Neural cell (in vitro differentiated cells): ENCODE measurements at regions not wholly inside any gene's neighbourhood (a gene's known extent, or its start where the extent isn't known, plus 50 kb on each side); places are given as distances from the start of the nearest gene placed in this dataset.
A peak's percentile ranks its signal among the peaks of the same experiment; 100 is the strongest.

Experiments
- H2AFZ ChIP-seq: fragments of 200-600, 300-800 bp; sonication (generic), shearing (Covaris generic); 2 replicates; pipeline ENCODE4 v1.6.0; 2014; ENCODE audit warnings: low read depth, mild to moderate bottlenecking, antibody characterized with exemption, low read length, moderate library complexity
- H3F3A ChIP-seq: fragments of 200-600 bp; shearing (Covaris generic); 2 replicates; pipeline ENCODE4 v1.6.1; 2016; ENCODE audit warnings: mild to moderate bottlenecking, moderate library complexity, mixed read lengths, antibody characterized with exemption, low read length; ENCODE audit not compliant: insufficient read depth, poor library complexity, severe bottlenecking
- H3K27ac ChIP-seq: fragments of 200-600, 300-800 bp; sonication (generic), shearing (Covaris generic); 2 replicates; pipeline ENCODE4 v1.5.1; 2014; ENCODE audit warnings: mild to moderate bottlenecking, low read length, moderate library complexity
- H3K27me3 ChIP-seq: fragments of 300-800, 200-600 bp; sonication (generic), shearing (Covaris generic); 2 replicates; pipeline ENCODE4 v1.6.0; 2014; ENCODE audit warnings: mild to moderate bottlenecking, low read depth, low read length, moderate library complexity; ENCODE audit not compliant: insufficient read depth
- H3K36me3 ChIP-seq: fragments of 300-800, 200-600 bp; sonication (generic), shearing (Covaris generic); 2 replicates; pipeline ENCODE4 v1.5.1; 2014; ENCODE audit warnings: mild to moderate bottlenecking, antibody characterized with exemption, low read length, moderate library complexity; ENCODE audit not compliant: insufficient read depth
- H3K4me2 ChIP-seq: fragments of 300-800, 200-600 bp; sonication (generic), shearing (Covaris generic); 2 replicates; pipeline ENCODE4 v1.6.0; 2014; ENCODE audit warnings: mild to moderate bottlenecking, low read length
- H3K4me3 ChIP-seq: fragments of 300-800, 200-600 bp; sonication (generic), shearing (Covaris generic); 2 replicates; pipeline ENCODE4 v1.5.1; 2014; ENCODE audit warnings: mild to moderate bottlenecking, low read length, moderate library complexity
- H3K79me2 ChIP-seq: fragments of 200-600 bp; shearing (Covaris generic); replicated peaks from 2 replicates; pipeline ENCODE4 v1.6.0; 2014; ENCODE audit warnings: mild to moderate bottlenecking, low read length, moderate library complexity; ENCODE audit not compliant: insufficient read depth
- H3K9ac ChIP-seq: fragments of 300-800, 200-600 bp; sonication (generic), shearing (Covaris generic); 2 replicates; pipeline ENCODE4 v1.6.1; 2016; ENCODE audit warnings: mild to moderate bottlenecking, low read length, mixed read lengths
- H3K9me2 ChIP-seq: fragments of 200-600 bp; shearing (Covaris generic); 2 replicates; pipeline ENCODE4 v1.6.1; 2016; ENCODE audit warnings: mild to moderate bottlenecking, low read length, mixed read lengths; ENCODE audit not compliant: insufficient read depth
- H3K9me3 ChIP-seq: fragments of 200-600, 300-800 bp; sonication (generic), shearing (Covaris generic); 2 replicates; pipeline ENCODE4 v1.6.1; 2016; ENCODE audit warnings: mild to moderate bottlenecking, mixed run types, low read length, moderate library complexity, mixed read lengths
- H4K20me1 ChIP-seq: fragments of 200-600 bp; shearing (Covaris generic); 2 replicates; pipeline ENCODE4 v1.6.1; 2016; ENCODE audit warnings: mild to moderate bottlenecking, mixed run types; ENCODE audit not compliant: insufficient read depth
- EP300 ChIP-seq: fragments of 450-650 bp; conservative IDR thresholded peaks from 2 replicates; pipeline ENCODE4 v1.6.1; 2014; ENCODE audit warnings: antibody characterized with exemption, mild to moderate bottlenecking, moderate library complexity; ENCODE audit not compliant: poor library complexity, severe bottlenecking
- EZH2 ChIP-seq: fragments of 200-600, 300-800 bp; shearing (Covaris generic), sonication (generic); IDR thresholded peaks from 2 replicates; pipeline ENCODE4 v1.6.1; 2014; ENCODE audit warnings: antibody characterized with exemption, low read length, borderline replicate concordance, mild to moderate bottlenecking; ENCODE audit not compliant: insufficient read depth, poor library complexity, severe bottlenecking
- MXI1 ChIP-seq: fragments of 450-650 bp; conservative IDR thresholded peaks from 2 replicates; pipeline ENCODE4 v1.6.1; 2014; ENCODE audit warnings: antibody characterized with exemption, mild to moderate bottlenecking; ENCODE audit not compliant: poor library complexity, severe bottlenecking
- POLR2AphosphoS5 ChIP-seq: IDR thresholded peaks from 2 replicates; pipeline ENCODE4 v1.6.1; 2012
- RAD21 ChIP-seq: fragments of 450-650 bp; conservative IDR thresholded peaks from 2 replicates; pipeline ENCODE4 v1.6.1; 2014; ENCODE audit warnings: antibody characterized with exemption, mild to moderate bottlenecking, moderate library complexity
- SMC3 ChIP-seq: fragments of 450-650 bp; conservative IDR thresholded peaks from 2 replicates; pipeline ENCODE4 v1.6.1; 2014; ENCODE audit warnings: antibody characterized with exemption, mild to moderate bottlenecking, moderate library complexity; ENCODE audit not compliant: poor library complexity
- TAF1 ChIP-seq: IDR thresholded peaks from 2 replicates; pipeline ENCODE4 v1.6.1; 2012; ENCODE audit warnings: low read depth
- TF ChIP-seq, protein P1 (sequence below): IDR thresholded peaks from 2 replicates; pipeline ENCODE4 v1.6.1; 2012; ENCODE audit warnings: borderline replicate concordance
- TF ChIP-seq, protein P2 (sequence below): fragments of 450-650 bp; IDR thresholded peaks from 2 replicates; pipeline ENCODE4 v1.5.1; 2014; ENCODE audit warnings: antibody characterized with exemption, mild to moderate bottlenecking, moderate library complexity; ENCODE audit not compliant: poor library complexity, severe bottlenecking

DNA sequence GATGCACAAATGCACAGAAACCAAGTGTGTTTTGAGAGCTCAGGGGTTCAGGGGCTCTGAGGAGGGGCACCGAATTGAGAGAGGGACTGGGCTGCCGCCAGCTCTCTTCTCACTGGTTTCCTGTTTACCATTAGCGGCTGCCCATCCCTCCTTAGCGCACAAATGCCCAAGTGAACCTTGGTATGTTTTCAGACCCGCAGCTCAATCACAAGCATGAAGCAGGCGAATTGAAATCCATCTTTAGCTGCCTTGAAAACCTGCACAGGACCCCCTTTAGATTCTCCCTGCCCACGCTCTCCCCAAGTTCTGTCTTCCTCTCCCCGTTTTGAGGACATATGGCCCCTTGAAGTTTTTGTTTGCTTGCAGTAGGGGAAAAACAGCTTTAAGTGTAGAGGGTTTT is 61.1 kb upstream of the ACOT11 start:
- no peaks in the 10 kb centered on the region for H3K9me2 ChIP-seq
- TF ChIP-seq, protein P1, sequence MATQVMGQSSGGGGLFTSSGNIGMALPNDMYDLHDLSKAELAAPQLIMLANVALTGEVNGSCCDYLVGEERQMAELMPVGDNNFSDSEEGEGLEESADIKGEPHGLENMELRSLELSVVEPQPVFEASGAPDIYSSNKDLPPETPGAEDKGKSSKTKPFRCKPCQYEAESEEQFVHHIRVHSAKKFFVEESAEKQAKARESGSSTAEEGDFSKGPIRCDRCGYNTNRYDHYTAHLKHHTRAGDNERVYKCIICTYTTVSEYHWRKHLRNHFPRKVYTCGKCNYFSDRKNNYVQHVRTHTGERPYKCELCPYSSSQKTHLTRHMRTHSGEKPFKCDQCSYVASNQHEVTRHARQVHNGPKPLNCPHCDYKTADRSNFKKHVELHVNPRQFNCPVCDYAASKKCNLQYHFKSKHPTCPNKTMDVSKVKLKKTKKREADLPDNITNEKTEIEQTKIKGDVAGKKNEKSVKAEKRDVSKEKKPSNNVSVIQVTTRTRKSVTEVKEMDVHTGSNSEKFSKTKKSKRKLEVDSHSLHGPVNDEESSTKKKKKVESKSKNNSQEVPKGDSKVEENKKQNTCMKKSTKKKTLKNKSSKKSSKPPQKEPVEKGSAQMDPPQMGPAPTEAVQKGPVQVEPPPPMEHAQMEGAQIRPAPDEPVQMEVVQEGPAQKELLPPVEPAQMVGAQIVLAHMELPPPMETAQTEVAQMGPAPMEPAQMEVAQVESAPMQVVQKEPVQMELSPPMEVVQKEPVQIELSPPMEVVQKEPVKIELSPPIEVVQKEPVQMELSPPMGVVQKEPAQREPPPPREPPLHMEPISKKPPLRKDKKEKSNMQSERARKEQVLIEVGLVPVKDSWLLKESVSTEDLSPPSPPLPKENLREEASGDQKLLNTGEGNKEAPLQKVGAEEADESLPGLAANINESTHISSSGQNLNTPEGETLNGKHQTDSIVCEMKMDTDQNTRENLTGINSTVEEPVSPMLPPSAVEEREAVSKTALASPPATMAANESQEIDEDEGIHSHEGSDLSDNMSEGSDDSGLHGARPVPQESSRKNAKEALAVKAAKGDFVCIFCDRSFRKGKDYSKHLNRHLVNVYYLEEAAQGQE: no peak
- no peak for TF ChIP-seq TAF1
- no peak for TF ChIP-seq POLR2AphosphoS5
- no peak for TF ChIP-seq MXI1
- TF ChIP-seq RAD21: no peak
- H4K20me1 ChIP-seq: no peaks in the 10 kb centered on the region
- no peak overlapping the region for H3K4me3 ChIP-seq
- H3K9me3 ChIP-seq: no peaks in the 10 kb centered on the region
- no peak overlapping the region for H3K4me2 ChIP-seq
- no peaks in the 10 kb centered on the region for H3F3A ChIP-seq
- H2AFZ ChIP-seq: no peak overlapping the region
- no peaks in the 10 kb centered on the region for H3K27me3 ChIP-seq
- H3K36me3 ChIP-seq: no peaks in the 10 kb centered on the region
- H3K27ac ChIP-seq: peak overlapping the region; percentile 87
- no peaks in the 10 kb centered on the region for H3K79me2 ChIP-seq
- peak overlapping the region; percentile 69 for H3K9ac ChIP-seq

DNA sequence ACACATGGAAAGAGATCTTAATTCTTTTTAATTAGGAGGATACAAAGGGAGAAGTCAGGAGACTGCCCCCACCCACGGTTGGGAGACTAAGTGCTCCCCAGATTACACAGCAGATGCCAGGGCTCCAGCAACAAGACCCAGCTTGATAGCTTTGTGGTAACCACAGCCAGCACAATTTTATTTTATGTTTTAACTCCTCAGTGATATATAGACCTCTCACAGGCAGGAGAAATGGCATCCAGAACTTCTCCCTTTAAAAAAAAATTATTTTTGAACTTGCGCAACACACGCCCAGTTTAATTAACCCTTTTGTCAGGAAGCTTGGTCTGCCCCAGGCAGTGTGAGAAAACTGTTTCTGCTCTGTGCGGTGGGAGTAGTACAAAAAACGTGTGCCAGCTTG is 62.6 kb upstream of the ACOT11 start:
- H3K79me2 ChIP-seq: no peaks in the 10 kb centered on the region

More for the DNA sequence above, 62.6 kb upstream of the ACOT11 start:
- Histone ChIP-seq H3K4me3 (no peak overlapping the region), H3K27ac (no peak overlapping the region), H3F3A (no peaks in the 10 kb centered on the region), H3K4me2 (no peak overlapping the region), H2AFZ (no peak overlapping the region), H3K36me3 (no peaks in the 10 kb centered on the region), H3K9me2 (no peaks in the 10 kb centered on the region), H3K9me3 (no peaks in the 10 kb centered on the region), H4K20me1 (no peaks in the 10 kb centered on the region), H3K9ac (no peak overlapping the region), H3K27me3 (no peaks in the 10 kb centered on the region)
- TF ChIP-seq, protein P1: no peak
- TF ChIP-seq, protein P2, sequence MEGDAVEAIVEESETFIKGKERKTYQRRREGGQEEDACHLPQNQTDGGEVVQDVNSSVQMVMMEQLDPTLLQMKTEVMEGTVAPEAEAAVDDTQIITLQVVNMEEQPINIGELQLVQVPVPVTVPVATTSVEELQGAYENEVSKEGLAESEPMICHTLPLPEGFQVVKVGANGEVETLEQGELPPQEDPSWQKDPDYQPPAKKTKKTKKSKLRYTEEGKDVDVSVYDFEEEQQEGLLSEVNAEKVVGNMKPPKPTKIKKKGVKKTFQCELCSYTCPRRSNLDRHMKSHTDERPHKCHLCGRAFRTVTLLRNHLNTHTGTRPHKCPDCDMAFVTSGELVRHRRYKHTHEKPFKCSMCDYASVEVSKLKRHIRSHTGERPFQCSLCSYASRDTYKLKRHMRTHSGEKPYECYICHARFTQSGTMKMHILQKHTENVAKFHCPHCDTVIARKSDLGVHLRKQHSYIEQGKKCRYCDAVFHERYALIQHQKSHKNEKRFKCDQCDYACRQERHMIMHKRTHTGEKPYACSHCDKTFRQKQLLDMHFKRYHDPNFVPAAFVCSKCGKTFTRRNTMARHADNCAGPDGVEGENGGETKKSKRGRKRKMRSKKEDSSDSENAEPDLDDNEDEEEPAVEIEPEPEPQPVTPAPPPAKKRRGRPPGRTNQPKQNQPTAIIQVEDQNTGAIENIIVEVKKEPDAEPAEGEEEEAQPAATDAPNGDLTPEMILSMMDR: no peak
- TF ChIP-seq RAD21 (no peak), TAF1 (no peak), SMC3 (no peak), EZH2 (no peak), POLR2AphosphoS5 (no peak), EP300 (no peak), MXI1 (no peak)
